IMR-90 (cell line): ENCODE measurements at regions not wholly inside any gene's neighbourhood (a gene's known extent, or its start where the extent isn't known, plus 50 kb on each side); places are given as distances from the start of the nearest gene placed in this dataset.

Experiments used
- ATAC-seq: fragments of 200-7000 bp; cut with Tn5 transposase; 2 replicates; pipeline ENCODE4 v1.9.1; 2020; ENCODE audit warnings: low read depth, mild to moderate bottlenecking, moderate library complexity
- BruUV-seq: library from RNA; stranded (reverse); fragments of 400-500 nt; replicated peaks from 2 replicates; lab custom pipeline; 2021; lab: Mats Ljungman, UMichigan
- CTCF ChIA-PET: fragments of 300-600 bp; formaldehyde crosslinking; extraction: SDS; loops from one replicate; lab custom pipeline; 2021; ENCODE audit warnings: antibody characterized with exemption; lab: Yijun Ruan, JAX
- POLR2A ChIA-PET: fragments of 300-600 bp; sonication (Branson Sonifier 250); formaldehyde crosslinking; loops from one replicate; lab custom pipeline; 2022; ENCODE audit warnings: antibody characterized with exemption; ENCODE audit not compliant: unreplicated experiment; lab: Charles Lee
- DNase-seq: peaks from one replicate; pipeline ENCODE4 v3.0.0; 2013
- H2AFZ ChIP-seq: replicated peaks from 2 replicates; pipeline ENCODE3; 2013; ENCODE audit warnings: low read length, mild to moderate bottlenecking; ENCODE audit not compliant: poor library complexity
- H2AK5ac ChIP-seq: 2 replicates; pipeline ENCODE4 v1.6.1; 2013; ENCODE audit warnings: low read depth, low read length, inconsistent platforms
- H2AK9ac ChIP-seq: replicated peaks from 2 replicates; pipeline ENCODE3; 2013; ENCODE audit warnings: mild to moderate bottlenecking, low read depth, low read length, moderate library complexity; ENCODE audit not compliant: poor library complexity
- H2BK120ac ChIP-seq: 2 replicates; pipeline ENCODE4 v1.6.1; 2013; ENCODE audit warnings: low read depth, low read length, inconsistent platforms
- H2BK15ac ChIP-seq: 3 replicates; pipeline ENCODE4 v1.6.1; 2013; ENCODE audit warnings: low read depth, low read length, inconsistent platforms
- H2BK20ac ChIP-seq: 2 replicates; pipeline ENCODE4 v1.6.1; 2013; ENCODE audit warnings: low read depth, mild to moderate bottlenecking, inconsistent platforms, low read length, moderate library complexity
- H2BK5ac ChIP-seq: 2 replicates; pipeline ENCODE4 v1.6.1; 2013; ENCODE audit warnings: mild to moderate bottlenecking, low read depth, low read length, inconsistent platforms; ENCODE audit not compliant: poor library complexity, severe bottlenecking
- H3K14ac ChIP-seq: replicated peaks from 2 replicates; pipeline ENCODE4 v1.6.1; 2013; ENCODE audit warnings: low read depth, low read length, inconsistent platforms
- H3K18ac ChIP-seq: 2 replicates; pipeline ENCODE4 v1.6.1; 2013; ENCODE audit warnings: low read depth, low read length, control low read depth
- H3K23ac ChIP-seq: 2 replicates; pipeline ENCODE4 v1.6.1; 2013; ENCODE audit warnings: low read depth, low read length, inconsistent platforms
- H3K27ac ChIP-seq: 2 replicates; pipeline ENCODE4 v1.5.1; 2013; ENCODE audit warnings: mild to moderate bottlenecking, control low read depth, low read length; ENCODE audit not compliant: insufficient read depth
- H3K27me3 ChIP-seq: 2 replicates; pipeline ENCODE4 v1.6.1; 2013; ENCODE audit warnings: low read length; ENCODE audit not compliant: control insufficient read depth, insufficient read depth
- H3K36me3 ChIP-seq: 2 replicates; pipeline ENCODE4 v1.6.1; 2013; ENCODE audit warnings: low read length, mixed read lengths; ENCODE audit not compliant: control insufficient read depth, insufficient read depth
- H3K4ac ChIP-seq: 2 replicates; pipeline ENCODE4 v1.6.1; 2013; ENCODE audit warnings: low read depth, low read length, inconsistent platforms
- H3K4me1 ChIP-seq: 2 replicates; pipeline ENCODE4 v1.6.1; 2013; ENCODE audit warnings: low read length, mixed read lengths; ENCODE audit not compliant: control insufficient read depth, insufficient read depth
- H3K4me2 ChIP-seq: 2 replicates; pipeline ENCODE4 v1.6.1; 2013; ENCODE audit warnings: low read depth, mild to moderate bottlenecking, control low read depth, low read length, moderate library complexity
- H3K4me3 ChIP-seq: 2 replicates; pipeline ENCODE4 v1.5.1; 2013; ENCODE audit warnings: low read depth, mild to moderate bottlenecking, control low read depth, low read length, moderate library complexity; ENCODE audit not compliant: insufficient read depth
- H3K56ac ChIP-seq: 2 replicates; pipeline ENCODE4 v1.6.1; 2013; ENCODE audit warnings: low read length, inconsistent platforms; ENCODE audit not compliant: insufficient read depth; ENCODE audit errors: extremely low read depth
- H3K79me1 ChIP-seq, 2 experiments: 2 replicates each; pipeline ENCODE4 v1.6.1; 2013; ENCODE audit warnings: low read length in 2 of 2, inconsistent platforms in 1 of 2, low read depth in 1 of 2
- H3K9ac ChIP-seq: 2 replicates; pipeline ENCODE4 v1.6.1; 2013; ENCODE audit warnings: low read depth, low read length, control low read depth
- H3K9me1 ChIP-seq: 2 replicates; pipeline ENCODE4 v1.6.1; 2013; ENCODE audit warnings: low read length, inconsistent platforms; ENCODE audit not compliant: insufficient read depth
- H3K9me3 ChIP-seq: 2 replicates; pipeline ENCODE4 v1.6.1; 2013; ENCODE audit warnings: low read length; ENCODE audit not compliant: control insufficient read depth, insufficient read depth
- H4K20me1 ChIP-seq: 2 replicates; pipeline ENCODE4 v1.6.1; 2013; ENCODE audit warnings: low read length, inconsistent platforms; ENCODE audit not compliant: insufficient read depth
- H4K5ac ChIP-seq: 2 replicates; pipeline ENCODE4 v1.6.1; 2013; ENCODE audit warnings: mild to moderate bottlenecking, low read depth, low read length, control low read depth
- H4K8ac ChIP-seq, 2 experiments: 2 replicates each; pipeline ENCODE4 v1.6.1; 2013; ENCODE audit warnings: low read depth in 2 of 2, low read length in 2 of 2, control low read depth in 1 of 2, inconsistent platforms in 1 of 2
- H4K91ac ChIP-seq: 2 replicates; pipeline ENCODE4 v1.6.1; 2013; ENCODE audit warnings: low read depth, low read length, inconsistent platforms; ENCODE audit not compliant: insufficient read depth
- BHLHE40 ChIP-seq: fragments of 150-350 bp; IDR thresholded peaks from 2 replicates; pipeline ENCODE4 v1.6.1; 2016; ENCODE audit warnings: mild to moderate bottlenecking, low read depth, low read length
- CEBPB ChIP-seq: IDR thresholded peaks from 2 replicates; pipeline ENCODE4 v1.6.1; 2012; ENCODE audit warnings: low read depth, low read length, improper control_type of control experiment
- CHD1 ChIP-seq: IDR thresholded peaks from 2 replicates; pipeline ENCODE4 v1.6.1; 2012; ENCODE audit warnings: low read depth, low read length, improper control_type of control experiment
- MAZ ChIP-seq: IDR thresholded peaks from 2 replicates; pipeline ENCODE4 v1.6.1; 2012; ENCODE audit warnings: low read depth, mild to moderate bottlenecking, low read length, improper control_type of control experiment, moderate library complexity, borderline replicate concordance
- MXI1 ChIP-seq: IDR thresholded peaks from 2 replicates; pipeline ENCODE4 v1.6.1; 2012; ENCODE audit warnings: low read depth, mild to moderate bottlenecking, low read length, moderate library complexity, borderline replicate concordance
- NFE2L2 ChIP-seq: fragments of 150-350 bp; IDR thresholded peaks from 2 replicates; pipeline ENCODE4 v1.6.1; 2016; ENCODE audit warnings: low read depth, mild to moderate bottlenecking, low read length
- POLR2A ChIP-seq: IDR thresholded peaks from 2 replicates; pipeline ENCODE4 v1.6.1; 2012; ENCODE audit warnings: mild to moderate bottlenecking, low read depth, low read length
- RAD21 ChIP-seq: IDR thresholded peaks from 2 replicates; pipeline ENCODE4 v1.6.1; 2012; ENCODE audit warnings: low read length, improper control_type of control experiment
- RCOR1 ChIP-seq: IDR thresholded peaks from 2 replicates; pipeline ENCODE4 v1.6.1; 2012; ENCODE audit warnings: mild to moderate bottlenecking, low read length, improper control_type of control experiment; ENCODE audit not compliant: insufficient replicate concordance
- SMC3 ChIP-seq: fragments of 150-350 bp; IDR thresholded peaks from 2 replicates; pipeline ENCODE4 v1.6.1; 2016; ENCODE audit warnings: low read depth, mild to moderate bottlenecking, antibody characterized with exemption, low read length, moderate library complexity
- WGBS, 2 experiments: methylation state at CpG; one replicate each; pipeline versions ENCODE4 v1.1.5 to v1.1.7; 2013; ENCODE audit warnings: missing lambda C conversion rate in 2 of 2; ENCODE audit not compliant: insufficient read length in 1 of 2; ENCODE audit errors: extremely low coverage in 2 of 2; 5-methylcytosine and 5-hydroxymethylcytosine counted together
- dilution Hi-C: fragments of 300-500 bp; cut with HindIII; formaldehyde crosslinking; loops from one replicate; pipeline ENCODE4 v1.14.3; 2018; ENCODE audit warnings: low sequenced_read_pairs; ENCODE audit not compliant: unreplicated experiment
- in situ Hi-C: fragments of 300-500 bp; cut with MboI; formaldehyde crosslinking; loops from 3 replicates; pipeline ENCODE4 v1.14.3; 2019; ENCODE audit warnings: low sequenced_read_pairs, inconsistent platforms, mixed read lengths
- intact Hi-C: fragments of 100-400 bp; cut with micrococcal nuclease; formaldehyde crosslinking; loops from 2 replicates; pipeline ENCODE4 v1.10.0; 2022
- TF ChIP-seq, protein P1 (sequence below): conservative IDR thresholded peaks from 2 replicates; pipeline ENCODE4 v1.5.1; 2012; ENCODE audit warnings: mild to moderate bottlenecking, low read depth, low read length, improper control_type of control experiment
- TF ChIP-seq, protein P2 (sequence below): fragments of 150-350 bp; IDR thresholded peaks from 2 replicates; pipeline ENCODE4 v1.6.1; 2016; ENCODE audit warnings: low read depth, mild to moderate bottlenecking, low read length, moderate library complexity, borderline replicate concordance

DNA sequence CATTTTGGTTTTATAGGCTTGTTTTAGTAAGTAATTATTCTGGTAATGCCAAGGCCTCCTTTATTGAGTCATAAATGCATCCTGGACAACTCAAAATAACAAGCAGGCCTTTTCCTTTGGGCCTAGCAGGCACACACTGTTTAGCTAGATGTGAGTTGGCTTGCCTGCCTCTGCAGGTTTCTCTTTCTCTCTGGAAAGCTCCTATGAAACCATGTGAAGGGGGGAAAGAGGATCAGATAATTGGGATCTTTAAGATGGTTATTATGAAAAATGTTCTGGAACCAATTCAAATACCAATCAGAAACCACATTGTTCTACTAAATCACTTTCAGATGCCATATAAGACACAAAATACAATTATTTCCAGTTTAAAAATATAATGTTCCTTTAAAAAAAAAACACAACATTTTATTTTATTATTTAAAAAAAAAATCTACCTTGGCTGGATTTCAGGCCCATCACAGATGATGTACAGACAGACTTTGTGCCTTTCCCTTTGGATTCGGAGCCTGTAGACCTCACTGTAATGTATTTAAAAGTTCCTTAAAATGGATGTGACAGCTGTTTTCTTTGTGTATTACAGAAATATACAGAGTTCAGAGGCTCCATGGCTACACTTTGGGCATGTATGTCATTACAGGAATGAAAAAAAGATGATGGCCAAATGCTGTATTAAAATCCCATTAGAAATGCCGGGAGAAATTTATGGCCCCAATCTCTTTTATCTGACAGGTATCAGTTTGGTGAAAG is 80.2 kb downstream of the NTMT2 start:
- no peak overlapping the region for H3K27ac ChIP-seq
- ChIA-PET CTCF (no interaction called here), POLR2A (no interaction called here)
- ATAC-seq = no peak
- no peak overlapping the region for H2AK5ac ChIP-seq
- intact Hi-C loops = loop anchor here (5.0 kb wide), 1 partner anchor 64 kb away; no protein-coding TSS in a partner anchor
- H3K23ac ChIP-seq = no peak overlapping the region
- no peak overlapping the region for H2BK5ac ChIP-seq
- no peaks in the 10 kb centered on the region for H3K27me3 ChIP-seq
- H3K14ac ChIP-seq = no peak overlapping the region
- no peaks in the 10 kb centered on the region for H3K9me1 ChIP-seq
- H3K36me3 ChIP-seq = no peaks in the 10 kb centered on the region
- no peak overlapping the region for H4K91ac ChIP-seq
- no peaks in the 10 kb centered on the region for H4K20me1 ChIP-seq
- H2BK20ac ChIP-seq = no peak overlapping the region
- DNase-seq = no peak
- no TSS peak for BruUV-seq
- dilution Hi-C loops = no loop called here
- H3K9me3 ChIP-seq = no peaks in the 10 kb centered on the region
- no peak overlapping the region for H3K4me3 ChIP-seq
- H3K9ac ChIP-seq = no peak overlapping the region
- H4K8ac ChIP-seq = no peak overlapping the region
- no peaks in the 10 kb centered on the region for H3K4me1 ChIP-seq
- no peak overlapping the region for H2AK9ac ChIP-seq
- no peak overlapping the region for H3K4me2 ChIP-seq
- H2BK120ac ChIP-seq = no peak overlapping the region
- in situ Hi-C loops = no loop called here
- no peak overlapping the region for H2AFZ ChIP-seq
- TF ChIP-seq BHLHE40 (no peak), MXI1 (no peak), NFE2L2 (no peak), SMC3 (no peak), MAZ (no peak), POLR2A (no peak), RAD21 (no peak), CEBPB (no peak), RCOR1 (no peak), CHD1 (no peak)
- TF ChIP-seq, protein P1, sequence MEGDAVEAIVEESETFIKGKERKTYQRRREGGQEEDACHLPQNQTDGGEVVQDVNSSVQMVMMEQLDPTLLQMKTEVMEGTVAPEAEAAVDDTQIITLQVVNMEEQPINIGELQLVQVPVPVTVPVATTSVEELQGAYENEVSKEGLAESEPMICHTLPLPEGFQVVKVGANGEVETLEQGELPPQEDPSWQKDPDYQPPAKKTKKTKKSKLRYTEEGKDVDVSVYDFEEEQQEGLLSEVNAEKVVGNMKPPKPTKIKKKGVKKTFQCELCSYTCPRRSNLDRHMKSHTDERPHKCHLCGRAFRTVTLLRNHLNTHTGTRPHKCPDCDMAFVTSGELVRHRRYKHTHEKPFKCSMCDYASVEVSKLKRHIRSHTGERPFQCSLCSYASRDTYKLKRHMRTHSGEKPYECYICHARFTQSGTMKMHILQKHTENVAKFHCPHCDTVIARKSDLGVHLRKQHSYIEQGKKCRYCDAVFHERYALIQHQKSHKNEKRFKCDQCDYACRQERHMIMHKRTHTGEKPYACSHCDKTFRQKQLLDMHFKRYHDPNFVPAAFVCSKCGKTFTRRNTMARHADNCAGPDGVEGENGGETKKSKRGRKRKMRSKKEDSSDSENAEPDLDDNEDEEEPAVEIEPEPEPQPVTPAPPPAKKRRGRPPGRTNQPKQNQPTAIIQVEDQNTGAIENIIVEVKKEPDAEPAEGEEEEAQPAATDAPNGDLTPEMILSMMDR = no peak
- TF ChIP-seq, protein P2, sequence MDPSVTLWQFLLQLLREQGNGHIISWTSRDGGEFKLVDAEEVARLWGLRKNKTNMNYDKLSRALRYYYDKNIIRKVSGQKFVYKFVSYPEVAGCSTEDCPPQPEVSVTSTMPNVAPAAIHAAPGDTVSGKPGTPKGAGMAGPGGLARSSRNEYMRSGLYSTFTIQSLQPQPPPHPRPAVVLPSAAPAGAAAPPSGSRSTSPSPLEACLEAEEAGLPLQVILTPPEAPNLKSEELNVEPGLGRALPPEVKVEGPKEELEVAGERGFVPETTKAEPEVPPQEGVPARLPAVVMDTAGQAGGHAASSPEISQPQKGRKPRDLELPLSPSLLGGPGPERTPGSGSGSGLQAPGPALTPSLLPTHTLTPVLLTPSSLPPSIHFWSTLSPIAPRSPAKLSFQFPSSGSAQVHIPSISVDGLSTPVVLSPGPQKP = no peak
- H3K56ac ChIP-seq = no peak overlapping the region
- no peaks in the 10 kb centered on the region for H3K79me1 ChIP-seq
- no peak overlapping the region for H3K4ac ChIP-seq
- H4K5ac ChIP-seq = no peak overlapping the region
- no peak overlapping the region for H3K18ac ChIP-seq
- no CpG with 5 or more reads among the region's 2 CpGs for WGBS, 2 experiments
- no peak overlapping the region for H2BK15ac ChIP-seq
